ENCODE measurements at regions not wholly inside any gene's neighbourhood (a gene's known extent, or its start where the extent isn't known, plus 50 kb on each side); places are given as distances from the start of the nearest gene placed in this dataset.

GRCh38 chr14:94922595-94923239 lies 152.8 kb upstream of the GSC start:
- Histone ChIP-seq H3K4me3 (no peak overlapping the region), H3K27ac (no peak overlapping the region), H3K27me3 (no peaks in the 10 kb centered on the region), H3K9me3 (no peaks in the 10 kb centered on the region), H3K36me3 (replicated peaks in 1 of 2; ENCODE audit: insufficient read depth in 1 of 2, low read depth in 2 of 2) (no peaks in the 10 kb centered on the region), H3K4me1 (no peaks in the 10 kb centered on the region)
- WGBS, 2 donors, result 87 to 94% methylated on average over 11 of the region's 11 CpGs
- DNase-seq (no peak), ATAC-seq (no peak)
- intact Hi-C loops (cut with DNase I), result no loop called here
- TF ChIP-seq CTCF (IDR thresholded peaks at IDR 0.05), result no peak
- no peak for TF ChIP-seq POLR2A (IDR thresholded peaks at IDR 0.05)

GRCh38 chr14:94921882-94922585 lies 152.1 kb upstream of the GSC start:
- ATAC-seq (peak; percentile 52), DNase-seq (no peak)
- Histone ChIP-seq H3K4me3 (no peak overlapping the region), H3K27me3 (no peaks in the 10 kb centered on the region), H3K9me3 (no peaks in the 10 kb centered on the region), H3K4me1 (no peaks in the 10 kb centered on the region), H3K27ac (no peak overlapping the region), H3K36me3 (replicated peaks in 1 of 2; ENCODE audit: insufficient read depth in 1 of 2, low read depth in 2 of 2) (no peaks in the 10 kb centered on the region)
- 79 to 81% methylated on average over 15 of the region's 15 CpGs for WGBS, 2 donors
- TF ChIP-seq POLR2A (IDR thresholded peaks at IDR 0.05), result no peak
- TF ChIP-seq CTCF (IDR thresholded peaks at IDR 0.05), result no peak
- intact Hi-C loops (cut with DNase I), result no loop called here

- DNase-seq (no peak), ATAC-seq (no peak)
- no peak for TF ChIP-seq CTCF (IDR thresholded peaks at IDR 0.05)
- TF ChIP-seq POLR2A (IDR thresholded peaks at IDR 0.05), result no peak
- no peak overlapping the region for H3K4me3 ChIP-seq
- WGBS, 2 donors, result 74 to 87% methylated on average over 1 of the region's 1 CpG
- H3K4me1 ChIP-seq, result no peaks in the 10 kb centered on the region
- intact Hi-C loops (cut with DNase I), result no loop called here
- H3K9me3 ChIP-seq, result no peaks in the 10 kb centered on the region
- H3K36me3 ChIP-seq (replicated peaks in 1 of 2; ENCODE audit: insufficient read depth in 1 of 2, low read depth in 2 of 2), result no peaks in the 10 kb centered on the region
- no peaks in the 10 kb centered on the region for H3K27me3 ChIP-seq
- H3K27ac ChIP-seq, result no peak overlapping the region
Measured at GRCh38 chr14:94921456-94921855, 151.5 kb upstream of the GSC start.

GRCh38 chr14:94919896-94920295 lies 150.0 kb upstream of the GSC start:
- intact Hi-C loops (cut with DNase I), result no loop called here
- ATAC-seq, result no peak

More at GRCh38 chr14:94919896-94920295, 150.0 kb upstream of the GSC start:
- Histone ChIP-seq H3K27ac (no peak overlapping the region), H3K36me3 (replicated peaks in 1 of 2; ENCODE audit: insufficient read depth in 1 of 2, low read depth in 2 of 2) (no peaks in the 10 kb centered on the region), H3K27me3 (no peaks in the 10 kb centered on the region), H3K9me3 (no peaks in the 10 kb centered on the region), H3K4me3 (no peak overlapping the region), H3K4me1 (no peaks in the 10 kb centered on the region)
- TF ChIP-seq CTCF (IDR thresholded peaks at IDR 0.05) (no peak), POLR2A (IDR thresholded peaks at IDR 0.05) (no peak)
- 81 to 83% methylated on average over 9 of the region's 9 CpGs for WGBS, 2 donors
- no peak for DNase-seq
